GM21717 (cell line): ENCODE measurements at regions not wholly inside any gene's neighbourhood (a gene's known extent, or its start where the extent isn't known, plus 50 kb on each side); places are given as distances from the start of the nearest gene placed in this dataset.
"Not testable (repeated sequence)": the region's sequence is repeated elsewhere in the genome, so short reads cannot be mapped to it uniquely, and the experiment has no call there.

Experiments
- ATAC-seq: cut with Tn5 transposase; IDR thresholded peaks from one replicate; pipeline ENCODE4 v1.9.1; 2021; ENCODE audit warnings: mild to moderate bottlenecking, moderate library complexity; ENCODE audit not compliant: unreplicated experiment

DNA sequence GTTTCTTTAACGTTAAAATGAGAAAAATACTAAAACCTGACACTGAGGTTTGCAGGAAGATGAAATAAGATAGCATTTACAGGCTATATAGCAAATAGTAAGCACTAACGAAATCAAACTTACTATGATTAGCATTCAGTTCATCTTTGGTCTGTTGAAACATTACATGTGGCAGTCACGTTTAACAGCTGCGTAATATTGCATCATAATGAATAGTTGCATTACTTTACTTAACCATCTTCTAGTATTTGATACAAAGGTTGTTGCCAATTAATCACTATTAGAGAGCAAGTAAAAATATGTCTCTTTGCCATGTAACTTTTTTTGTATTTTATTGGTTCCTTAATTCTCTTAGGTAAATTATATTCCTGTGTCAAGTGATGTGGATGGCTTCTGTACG, 131.8 kb upstream of the GHITM start:
- no peak for ATAC-seq

DNA sequence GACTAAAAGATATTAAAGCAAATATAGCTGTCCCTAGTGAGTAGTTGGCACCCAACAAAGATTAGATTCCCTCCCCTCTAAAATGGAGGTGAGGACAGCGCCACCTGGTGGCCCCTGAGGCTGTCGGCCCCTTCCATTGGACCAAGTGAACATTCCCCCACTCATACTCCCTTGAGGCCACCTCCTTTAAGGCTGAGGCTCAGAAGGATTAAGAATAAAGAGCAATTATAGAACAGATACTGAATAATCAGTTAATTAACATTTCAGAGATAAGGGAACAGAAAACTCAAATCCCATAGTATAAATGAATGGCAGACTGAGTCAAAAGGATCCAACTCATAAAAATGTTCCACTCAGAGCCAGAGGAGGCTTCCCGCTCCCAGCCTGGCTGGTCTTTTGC, 130.4 kb upstream of the GHITM start:
- no peak for ATAC-seq

DNA sequence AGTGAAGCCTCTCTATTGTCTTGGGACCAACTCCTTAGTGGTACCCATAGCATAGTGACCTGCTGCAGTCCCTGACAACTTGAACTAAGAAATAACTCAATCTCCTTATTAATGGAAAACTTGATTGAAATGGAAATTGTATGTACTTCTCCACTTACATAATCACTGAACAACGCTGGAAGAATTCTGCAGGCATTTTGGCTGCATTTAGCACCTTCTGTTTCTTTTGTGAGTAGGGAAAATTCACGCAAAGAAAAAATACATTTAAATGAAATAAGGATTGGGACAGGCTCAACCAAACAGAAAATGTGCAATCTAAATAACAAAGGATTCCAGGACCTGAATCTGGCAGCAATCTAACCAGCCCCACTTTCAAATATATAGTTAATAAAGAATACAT, 126.9 kb upstream of the GHITM start:
- no peak for ATAC-seq

DNA sequence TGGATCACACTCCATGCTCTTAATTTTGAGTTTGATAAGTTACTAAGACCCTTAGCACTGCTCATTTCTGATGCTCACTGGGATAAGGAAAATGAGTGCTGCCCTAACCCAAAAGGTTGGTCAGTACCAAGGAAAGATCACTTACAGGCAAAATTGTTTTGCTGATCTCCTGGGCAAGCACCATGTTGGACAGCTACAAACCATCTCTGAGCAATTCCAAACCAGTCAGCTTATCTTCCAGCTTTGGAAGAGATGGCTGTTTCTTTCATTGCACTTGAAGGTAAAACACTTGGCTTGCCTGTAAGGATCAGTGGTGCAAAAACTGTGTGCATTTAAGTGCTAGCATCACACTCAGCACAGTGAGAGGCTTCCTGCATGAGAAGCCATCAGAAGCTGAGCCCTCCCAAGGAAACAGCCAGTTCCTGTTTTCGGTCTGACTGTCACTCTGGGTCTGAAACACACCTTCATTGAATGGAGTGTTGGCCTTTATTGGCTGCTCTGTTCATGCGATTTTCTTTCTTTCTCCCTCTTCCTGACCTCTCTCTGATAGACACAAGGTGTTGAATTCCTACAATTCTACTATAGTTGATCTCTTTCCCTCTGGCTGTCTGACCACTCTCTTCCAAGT, 126.4 kb upstream of the GHITM start:
- ATAC-seq: peak; percentile 99

DNA sequence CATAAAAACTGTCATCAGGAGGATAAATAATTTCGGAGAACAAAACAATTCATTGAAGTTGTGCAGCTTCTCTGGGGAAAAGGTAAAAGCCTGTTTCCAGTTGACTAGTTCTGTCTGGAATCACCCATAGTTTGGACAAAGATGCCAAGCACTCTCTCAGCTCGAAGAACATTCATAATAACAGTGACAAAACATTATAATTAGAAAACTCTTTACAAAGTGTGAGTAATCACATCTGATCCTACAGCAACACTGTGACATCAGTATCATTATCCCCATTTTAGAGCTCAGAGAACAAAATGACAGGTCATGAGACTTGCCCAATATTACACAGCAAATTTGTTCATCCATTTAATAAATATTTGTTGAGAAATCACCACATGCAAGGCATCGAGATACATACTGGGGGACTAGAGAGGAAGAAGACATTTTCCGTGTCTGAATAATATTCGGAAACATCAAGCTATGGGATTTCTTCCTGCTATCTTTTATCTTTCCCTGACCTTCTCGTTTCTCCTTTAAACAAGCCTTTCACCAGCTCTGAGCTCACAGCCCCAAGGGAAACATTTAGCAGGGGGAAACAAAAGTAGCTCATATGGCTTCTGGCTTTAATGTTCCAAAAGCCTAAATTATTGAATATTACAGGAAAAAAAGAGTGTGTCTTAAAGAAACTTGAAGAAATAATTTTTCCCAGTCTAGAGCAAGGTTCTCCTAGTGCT, 123.3 kb upstream of the GHITM start:
- no peak for ATAC-seq

DNA sequence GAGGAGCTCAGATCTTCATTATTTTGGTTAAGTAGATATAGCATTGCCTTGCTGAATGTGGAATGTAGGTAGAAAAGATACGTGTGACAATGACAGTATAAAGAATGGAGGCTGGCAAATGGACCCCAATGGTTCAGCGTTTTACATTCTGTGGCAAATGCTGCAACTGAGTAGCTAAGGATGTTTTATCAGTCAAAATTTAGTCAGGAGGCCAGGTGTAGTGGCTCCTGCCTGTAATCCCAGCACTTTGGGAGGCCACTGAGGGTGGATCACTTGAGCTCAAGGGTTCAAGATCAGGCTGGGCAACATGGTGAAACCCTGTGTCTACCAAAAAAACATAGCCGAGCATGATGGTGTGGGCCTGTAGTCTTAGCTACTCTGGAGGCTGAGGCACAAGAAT, 120.5 kb upstream of the GHITM start:
- no peak for ATAC-seq

DNA sequence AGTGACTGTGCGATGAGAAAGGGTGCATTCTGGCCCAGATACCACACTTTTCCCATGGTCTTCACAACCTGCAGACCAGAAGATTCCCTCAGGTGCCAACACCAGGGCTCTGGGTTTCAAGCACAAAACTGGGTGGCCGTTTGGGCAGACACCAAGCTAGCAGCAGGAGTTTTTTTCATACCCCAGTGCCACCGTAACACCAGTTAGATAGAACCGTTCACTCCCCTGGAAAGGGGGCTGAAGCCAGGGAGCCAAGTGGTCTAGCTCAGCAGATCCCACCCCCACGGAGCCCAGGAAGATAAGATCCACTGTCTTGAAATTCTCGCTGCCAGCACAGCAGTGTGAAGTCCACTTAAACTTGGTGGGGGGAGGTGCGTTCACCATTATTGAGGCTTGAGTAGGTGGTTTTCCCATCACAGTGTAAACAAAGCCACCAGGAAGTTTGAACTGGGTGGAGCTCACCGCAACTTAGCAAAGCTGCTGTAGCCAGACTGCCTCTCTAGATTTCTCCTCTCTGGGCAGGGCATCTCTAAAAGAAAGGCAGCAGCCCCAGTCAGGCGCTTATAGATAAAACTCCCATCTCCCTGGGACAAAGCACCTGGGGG, 119.4 kb upstream of the GHITM start:
- ATAC-seq: not testable (repeated sequence)

DNA sequence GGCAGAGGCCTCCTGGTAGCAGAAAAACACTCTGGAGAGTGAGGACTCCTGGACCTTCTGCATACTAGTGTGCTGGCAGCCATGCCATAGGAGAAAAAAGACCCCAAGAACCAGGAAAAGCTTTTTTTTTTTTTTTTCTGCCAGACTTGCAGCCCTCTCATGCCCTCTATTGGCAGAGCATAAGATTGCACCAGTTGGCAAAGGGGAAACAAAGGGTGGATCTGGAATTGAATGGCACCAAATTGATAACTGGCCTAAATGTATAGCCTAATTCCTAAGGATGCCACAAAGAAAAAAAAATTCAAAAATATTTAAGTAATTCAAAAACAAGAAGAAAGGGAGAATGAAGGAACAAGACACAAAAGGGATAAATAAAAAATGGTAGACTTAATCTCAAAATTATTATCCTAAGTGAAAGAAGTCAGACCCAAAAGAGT, 112.5 kb upstream of the GHITM start:
- no peak for ATAC-seq

DNA sequence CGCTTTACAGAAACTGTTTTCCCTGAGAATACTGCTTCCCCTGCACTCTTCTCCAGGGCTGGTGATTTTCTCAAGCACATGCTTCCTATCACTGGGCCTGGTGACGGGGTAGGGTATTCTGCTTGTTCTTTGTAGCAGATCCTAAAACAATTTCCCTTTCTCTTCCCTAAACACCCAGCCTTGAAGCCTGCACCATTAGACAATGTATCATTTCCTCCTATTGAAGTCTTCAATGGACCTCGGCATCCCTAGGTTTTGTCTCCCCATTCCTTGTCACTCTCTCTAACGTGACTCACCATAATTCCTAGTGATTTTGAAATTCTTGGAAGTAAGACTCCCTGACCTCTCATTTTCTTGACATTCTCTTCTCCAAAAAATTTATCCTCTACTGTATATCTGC, 109.5 kb upstream of the GHITM start:
- ATAC-seq: no peak

DNA sequence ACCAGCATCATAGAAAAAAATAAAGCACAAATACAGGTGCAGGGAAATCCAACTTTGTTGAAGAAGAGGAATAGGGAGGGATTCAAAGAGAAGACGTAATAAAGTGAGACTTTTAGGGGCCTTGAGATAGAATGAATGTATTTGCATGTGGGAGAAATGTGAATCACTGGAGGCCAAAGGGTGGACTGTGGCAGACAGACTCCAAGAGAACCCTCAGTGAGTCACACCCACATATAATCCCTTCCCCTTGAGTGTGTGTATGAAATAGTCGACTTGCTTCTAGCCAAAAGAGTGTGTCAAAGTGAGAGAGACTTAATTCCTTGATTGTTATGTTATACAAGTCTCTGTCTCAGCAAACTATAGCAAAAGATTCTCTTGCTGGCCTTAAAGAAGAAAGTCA, 101.3 kb upstream of the GHITM start:
- no peak for ATAC-seq

DNA sequence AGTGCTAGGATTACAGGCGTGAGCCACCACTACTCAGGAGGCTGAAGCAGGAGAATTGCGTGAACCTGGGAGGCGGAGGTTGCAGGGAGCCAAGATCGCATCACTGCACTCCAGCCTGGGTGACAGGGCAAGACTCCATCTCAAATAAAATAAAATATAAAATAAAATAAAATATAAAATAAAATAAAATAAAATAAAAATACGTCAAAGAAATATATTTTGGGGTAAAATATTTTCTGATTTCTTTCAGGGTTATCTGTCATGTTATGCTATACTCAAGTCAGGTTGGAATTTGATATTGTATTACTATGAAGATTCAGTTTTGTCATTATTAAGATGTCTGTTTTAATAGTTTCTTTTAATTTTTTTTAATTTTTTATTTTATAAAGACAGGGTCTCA, 99.4 kb upstream of the GHITM start:
- ATAC-seq: no peak

DNA sequence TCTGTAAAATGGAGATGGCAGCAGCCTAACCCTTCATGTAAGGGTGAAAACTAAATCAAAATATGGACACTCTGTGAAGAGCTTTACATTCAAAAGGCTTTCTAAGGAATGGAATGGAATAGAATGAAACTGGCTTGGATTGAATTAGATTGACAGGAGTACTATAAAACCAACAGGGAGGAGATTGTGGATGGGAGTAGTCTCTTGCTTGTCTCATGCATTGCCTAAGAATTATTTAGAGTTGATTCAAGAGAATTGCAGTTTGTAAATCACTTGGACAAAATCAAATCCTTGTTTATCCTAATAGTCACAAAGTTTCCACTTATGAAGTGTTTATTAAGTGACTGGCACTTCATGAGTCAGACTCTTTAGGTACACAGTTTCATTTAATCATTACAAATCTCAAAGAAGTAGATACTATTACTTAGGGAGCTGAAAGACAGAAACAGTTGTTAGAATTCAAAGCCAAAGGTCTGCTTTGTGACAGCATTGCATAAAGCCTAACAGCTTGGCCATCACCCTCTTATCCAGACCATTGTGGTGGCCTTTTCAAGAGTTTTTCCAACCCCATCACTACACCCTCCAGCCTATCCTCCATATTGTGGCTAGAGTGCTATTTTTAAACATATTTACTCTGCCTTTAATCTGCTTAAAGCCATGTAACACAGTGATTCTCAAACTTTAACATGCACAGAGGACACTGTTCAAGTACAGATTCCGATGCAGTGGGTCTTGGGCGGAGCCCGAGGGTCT, 91.9 kb upstream of the GHITM start:
- no peak for ATAC-seq

DNA sequence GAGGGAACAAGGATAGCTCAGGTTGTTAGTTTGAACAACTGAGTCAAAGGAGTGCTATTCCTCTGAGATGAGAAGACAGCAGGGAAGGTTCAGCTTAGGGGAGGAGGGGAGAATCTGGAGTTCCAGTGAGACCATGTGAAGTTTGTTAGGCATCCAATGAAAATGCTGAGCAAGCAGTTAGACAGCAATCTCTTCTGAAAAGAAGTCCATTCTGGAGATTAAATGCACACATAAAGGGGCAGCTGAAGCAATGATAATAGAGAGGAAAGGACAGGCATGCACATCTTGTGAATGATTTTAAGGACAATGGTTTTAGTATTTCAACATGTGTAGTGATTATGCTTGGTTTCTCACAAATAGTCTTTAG, 89.7 kb upstream of the GHITM start:
- ATAC-seq: no peak

DNA sequence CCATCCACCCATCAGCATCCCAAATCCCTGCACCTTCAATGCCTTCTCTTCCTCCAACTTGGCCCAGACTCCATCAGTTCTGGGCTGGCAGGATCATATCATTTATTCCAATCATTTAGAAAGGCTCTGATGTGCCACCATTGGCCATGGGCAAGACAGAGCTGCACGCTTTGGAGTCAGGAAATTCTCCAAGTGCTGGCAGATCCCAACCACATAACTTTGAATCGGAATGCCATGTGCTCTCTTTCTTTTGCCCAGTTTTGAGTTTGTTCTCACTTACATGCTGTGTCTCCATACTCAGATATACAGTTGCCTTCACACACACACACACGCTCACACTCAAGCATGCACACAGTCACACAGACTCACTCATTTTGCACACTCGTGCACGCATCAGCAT, 85.7 kb upstream of the GHITM start:
- no peak for ATAC-seq

DNA sequence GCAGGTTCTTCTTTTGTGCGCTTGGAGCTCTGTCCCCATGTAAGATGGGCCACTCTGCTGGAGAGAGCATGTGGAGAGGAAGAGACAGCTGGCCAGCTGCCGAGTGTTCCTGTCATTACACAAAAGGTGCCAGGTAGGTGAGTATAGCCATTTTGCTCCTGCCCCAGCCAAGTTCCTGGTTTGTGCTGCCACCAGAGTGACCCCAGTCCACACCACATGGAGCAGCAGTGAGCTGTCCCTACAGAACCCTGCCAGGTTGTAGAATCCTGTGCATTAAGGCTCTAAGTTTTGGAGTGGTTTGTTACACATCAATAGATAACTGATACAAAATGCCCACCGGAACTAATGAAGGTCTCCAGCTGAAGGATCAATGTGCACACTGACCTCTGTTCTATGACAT, 84.6 kb upstream of the GHITM start:
- ATAC-seq: no peak

DNA sequence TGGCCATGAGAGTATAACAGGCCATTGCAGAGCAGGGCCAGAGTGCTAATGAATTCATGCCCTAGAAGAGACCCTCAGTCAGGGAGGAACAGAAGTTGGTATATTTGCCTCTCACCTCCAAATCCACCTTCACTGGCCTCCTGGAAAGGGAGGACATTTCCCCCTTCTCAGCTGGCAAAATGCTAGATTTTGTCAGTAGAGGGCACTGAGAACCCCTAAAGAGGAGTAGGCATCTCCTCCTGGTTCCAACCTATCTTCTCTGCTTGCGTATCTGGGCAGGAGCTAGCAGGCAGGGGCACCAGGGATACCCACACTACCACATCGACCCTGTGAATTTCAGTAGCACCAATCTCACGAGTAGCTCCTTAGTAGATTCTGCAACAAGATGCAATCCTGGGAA, 79.8 kb upstream of the GHITM start:
- ATAC-seq: no peak

DNA sequence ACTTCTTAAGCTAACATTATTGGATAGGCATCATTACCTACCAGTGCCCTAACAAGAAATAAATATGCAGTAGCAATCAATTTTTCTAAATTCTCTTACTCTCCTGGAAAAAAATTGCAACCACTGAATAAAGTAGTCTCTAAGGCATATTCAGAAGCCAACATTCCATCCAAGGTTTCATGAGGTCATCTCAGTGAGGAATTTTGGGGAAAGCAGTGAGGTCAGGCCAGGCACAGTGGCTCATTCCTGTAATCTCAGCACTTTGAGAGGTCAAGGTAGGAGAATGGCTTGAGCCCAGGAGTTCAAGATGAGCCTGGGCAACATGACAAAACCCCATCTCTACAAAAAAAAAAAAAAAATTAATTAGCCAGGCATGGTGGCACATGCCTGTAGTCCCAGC, 75.9 kb upstream of the GHITM start:
- ATAC-seq: no peak

DNA sequence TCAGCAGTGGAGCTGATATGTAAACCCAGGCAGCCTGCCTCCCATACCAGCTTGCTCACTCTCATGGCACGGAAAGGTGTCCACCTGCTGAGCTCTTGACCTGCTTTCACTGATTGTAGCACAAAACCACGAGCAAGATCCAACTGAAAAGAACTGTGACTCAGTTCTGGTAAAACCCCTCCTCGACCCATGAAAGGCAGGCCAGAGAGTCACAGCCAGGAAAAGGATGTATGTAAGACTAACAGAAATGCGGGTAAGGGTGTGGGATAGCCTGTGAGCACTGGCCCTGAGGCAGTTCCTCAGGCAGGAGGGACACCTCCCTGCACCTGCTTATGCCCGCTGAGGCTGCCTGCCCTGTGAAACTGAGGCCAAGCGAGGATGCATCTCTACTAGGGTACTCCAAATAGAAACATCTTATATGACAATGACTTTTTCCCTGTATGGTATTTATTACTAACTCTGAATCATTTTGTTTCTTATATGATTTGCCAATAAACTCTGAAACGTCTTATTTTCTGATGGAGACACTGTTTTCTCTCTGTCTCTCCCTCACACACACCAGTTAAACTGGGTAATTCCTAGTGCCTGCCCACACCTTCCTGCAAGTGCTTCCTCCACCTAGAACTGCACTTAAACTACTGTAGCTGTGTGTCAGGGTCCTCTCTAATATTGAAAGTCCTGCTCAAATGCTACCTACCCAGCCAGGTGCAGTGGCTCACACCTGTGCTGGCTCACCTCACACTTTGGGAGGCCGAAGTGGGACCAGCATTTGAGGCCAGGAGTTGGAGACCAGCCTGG, 73.3 kb upstream of the GHITM start:
- no peak for ATAC-seq

DNA sequence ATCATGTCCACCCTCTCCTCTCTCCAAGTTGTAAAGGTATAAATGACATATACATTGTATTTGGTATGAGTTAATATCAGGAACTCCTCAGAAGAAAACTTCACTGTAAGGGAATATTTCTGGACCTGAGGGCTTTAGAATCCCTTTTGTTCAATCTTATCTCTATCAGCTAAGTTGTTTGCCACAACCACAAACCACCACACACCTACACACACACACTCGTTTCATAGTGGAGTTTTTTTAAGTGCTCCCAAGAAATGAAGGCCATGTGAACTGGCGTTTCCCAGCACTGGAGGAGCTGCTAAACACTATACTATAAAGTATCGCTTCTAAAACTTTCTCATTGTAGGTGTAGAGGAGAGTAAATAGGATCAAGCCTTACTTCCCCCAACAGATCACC, 64.8 kb upstream of the GHITM start:
- ATAC-seq: no peak

DNA sequence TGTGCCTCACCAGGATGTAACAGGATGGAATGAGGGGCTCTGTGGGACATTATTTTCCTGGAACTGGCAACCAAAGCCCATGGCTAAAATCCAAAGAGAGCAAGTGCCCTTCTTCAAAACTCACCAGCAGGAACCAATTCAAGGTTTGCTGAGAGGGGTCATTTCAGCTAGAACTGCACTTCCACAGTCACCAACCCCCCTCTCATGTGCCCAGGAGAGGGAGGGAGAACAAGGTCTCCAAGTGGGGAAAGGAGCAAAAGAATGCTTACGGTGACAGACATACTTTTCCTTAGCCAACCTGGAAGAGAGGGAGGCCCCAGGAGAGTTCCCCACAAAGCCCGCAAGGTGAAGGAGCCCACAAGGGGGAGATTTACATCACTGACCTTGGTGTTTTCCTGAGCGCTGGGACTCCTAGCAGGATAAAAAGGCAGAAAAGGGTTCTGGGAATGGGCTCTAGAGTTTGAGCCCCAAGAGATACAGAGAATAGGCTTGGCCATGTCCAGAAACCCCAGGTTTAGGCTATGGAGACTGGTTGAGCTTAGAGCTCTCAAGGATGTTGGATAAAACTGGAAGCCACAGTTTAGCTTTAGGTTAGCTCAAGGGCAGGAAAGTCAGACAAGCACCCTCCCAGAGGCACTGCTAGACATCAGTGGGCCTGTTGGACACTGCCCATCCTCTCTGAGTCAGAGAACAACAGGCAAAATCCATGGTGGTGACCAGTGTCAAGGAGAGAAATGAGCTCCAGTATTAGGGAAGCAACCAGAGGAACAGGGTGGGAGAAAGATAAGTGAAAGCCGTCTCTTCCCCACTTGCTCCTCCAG, 63.9 kb upstream of the GHITM start:
- ATAC-seq: no peak
